Loucy (cell line): ENCODE measurements at regions not wholly inside any gene's neighbourhood (a gene's known extent, or its start where the extent isn't known, plus 50 kb on each side); places are given as distances from the start of the nearest gene placed in this dataset.

Source experiments
- H2AFZ ChIP-seq: fragments of 200-600 bp; sonication (generic); 2 replicates; pipeline ENCODE4 v1.6.0; 2016; ENCODE audit warnings: antibody characterized with exemption, mild to moderate bottlenecking, low read length, moderate library complexity
- H3F3A ChIP-seq: fragments of 200-600 bp; 2 replicates; pipeline ENCODE4 v1.6.0; 2016; ENCODE audit warnings: antibody characterized with exemption, low read depth, mild to moderate bottlenecking
- H3K27me3 ChIP-seq: fragments of 200-600 bp; sonication (generic); 2 replicates; pipeline ENCODE4 v1.6.1; 2014; ENCODE audit warnings: low read length, mild to moderate bottlenecking; ENCODE audit not compliant: insufficient read depth, poor library complexity, severe bottlenecking
- H3K36me3 ChIP-seq: fragments of 200-600 bp; sonication (generic); 2 replicates; pipeline ENCODE4 v1.6.1; 2016; ENCODE audit warnings: low read length; ENCODE audit not compliant: insufficient read depth
- H3K4me1 ChIP-seq: fragments of 200-600 bp; sonication (generic); 2 replicates; pipeline ENCODE4 v1.5.1; 2014; ENCODE audit warnings: low read length, mild to moderate bottlenecking; ENCODE audit not compliant: insufficient read depth, poor library complexity, severe bottlenecking
- H3K4me2 ChIP-seq: fragments of 200-600 bp; sonication (generic); 2 replicates; pipeline ENCODE4 v1.6.0; 2014; ENCODE audit warnings: antibody characterized with exemption, low read length, low read depth, mild to moderate bottlenecking; ENCODE audit not compliant: poor library complexity, severe bottlenecking
- H3K4me3 ChIP-seq: fragments of 200-600 bp; sonication (generic); 2 replicates; pipeline ENCODE4 v1.5.1; 2014; ENCODE audit warnings: low read length, mild to moderate bottlenecking, mixed read lengths; ENCODE audit not compliant: poor library complexity, severe bottlenecking
- H3K79me2 ChIP-seq: fragments of 200-600 bp; sonication (generic); 2 replicates; pipeline ENCODE4 v1.6.1; 2014; ENCODE audit warnings: low read length; ENCODE audit not compliant: insufficient read depth
- H3K9ac ChIP-seq: fragments of 200-600 bp; sonication (generic); 2 replicates; pipeline ENCODE4 v1.6.0; 2014; ENCODE audit warnings: mild to moderate bottlenecking, low read depth, low read length, moderate library complexity; ENCODE audit not compliant: poor library complexity, severe bottlenecking
- H3K9me2 ChIP-seq: fragments of 200-600 bp; sonication (generic); replicated peaks from 2 replicates; pipeline ENCODE4 v1.6.1; 2016; ENCODE audit warnings: low read depth, low read length, mixed read lengths
- H3K9me3 ChIP-seq: fragments of 200-600 bp; sonication (generic); 2 replicates; pipeline ENCODE4 v1.6.1; 2014; ENCODE audit warnings: mild to moderate bottlenecking, antibody characterized with exemption, low read length, low read depth; ENCODE audit not compliant: insufficient read depth
- H4K20me1 ChIP-seq: fragments of 200-600 bp; sonication (generic); 2 replicates; pipeline ENCODE4 v1.6.0; 2014; ENCODE audit warnings: antibody characterized with exemption, low read length, mild to moderate bottlenecking; ENCODE audit not compliant: insufficient read depth, poor library complexity, severe bottlenecking
- EZH2phosphoT487 ChIP-seq: fragments of 200-600 bp; IDR thresholded peaks from 2 replicates; pipeline ENCODE4 v1.6.1; 2018; ENCODE audit warnings: antibody characterized with exemption, mild to moderate bottlenecking, moderate library complexity, borderline replicate concordance
- TF ChIP-seq, protein P1 (sequence below): fragments of 200-600 bp; sonication (generic); conservative IDR thresholded peaks from 2 replicates; pipeline ENCODE4 v1.5.1; 2014; ENCODE audit warnings: mild to moderate bottlenecking, antibody characterized with exemption, low read length

DNA sequence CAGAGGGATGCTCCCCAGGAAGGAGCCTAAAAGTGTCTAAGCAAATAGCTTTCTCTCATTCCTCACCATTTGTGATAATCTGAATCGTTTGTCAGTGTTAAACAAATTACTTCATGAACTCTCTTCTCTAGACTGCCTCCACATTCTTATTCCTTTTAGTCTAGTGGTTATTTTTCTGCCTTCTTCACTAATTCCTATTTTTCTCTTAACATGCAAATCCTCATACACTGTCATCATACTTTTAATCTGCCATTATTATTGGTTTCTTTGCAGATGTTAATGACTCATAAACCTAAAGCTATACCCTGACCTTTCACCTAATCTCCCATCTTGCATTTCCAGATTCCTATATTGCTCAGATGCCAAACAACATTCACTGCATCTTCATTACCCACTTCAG, 428.9 kb downstream of the EFNA5 start:
- Histone ChIP-seq H3K9me3 (no peaks in the 10 kb centered on the region), H3K79me2 (no peaks in the 10 kb centered on the region), H3K9ac (no peak overlapping the region), H3K36me3 (no peaks in the 10 kb centered on the region), H4K20me1 (no peaks in the 10 kb centered on the region), H3K4me3 (no peak overlapping the region), H3K4me2 (no peak overlapping the region), H3K4me1 (no peaks in the 10 kb centered on the region), H2AFZ (no peak overlapping the region), H3F3A (no peaks in the 10 kb centered on the region), H3K9me2 (no peaks in the 10 kb centered on the region), H3K27me3 (no peaks in the 10 kb centered on the region)
- no peak for TF ChIP-seq EZH2phosphoT487
- TF ChIP-seq, protein P1, sequence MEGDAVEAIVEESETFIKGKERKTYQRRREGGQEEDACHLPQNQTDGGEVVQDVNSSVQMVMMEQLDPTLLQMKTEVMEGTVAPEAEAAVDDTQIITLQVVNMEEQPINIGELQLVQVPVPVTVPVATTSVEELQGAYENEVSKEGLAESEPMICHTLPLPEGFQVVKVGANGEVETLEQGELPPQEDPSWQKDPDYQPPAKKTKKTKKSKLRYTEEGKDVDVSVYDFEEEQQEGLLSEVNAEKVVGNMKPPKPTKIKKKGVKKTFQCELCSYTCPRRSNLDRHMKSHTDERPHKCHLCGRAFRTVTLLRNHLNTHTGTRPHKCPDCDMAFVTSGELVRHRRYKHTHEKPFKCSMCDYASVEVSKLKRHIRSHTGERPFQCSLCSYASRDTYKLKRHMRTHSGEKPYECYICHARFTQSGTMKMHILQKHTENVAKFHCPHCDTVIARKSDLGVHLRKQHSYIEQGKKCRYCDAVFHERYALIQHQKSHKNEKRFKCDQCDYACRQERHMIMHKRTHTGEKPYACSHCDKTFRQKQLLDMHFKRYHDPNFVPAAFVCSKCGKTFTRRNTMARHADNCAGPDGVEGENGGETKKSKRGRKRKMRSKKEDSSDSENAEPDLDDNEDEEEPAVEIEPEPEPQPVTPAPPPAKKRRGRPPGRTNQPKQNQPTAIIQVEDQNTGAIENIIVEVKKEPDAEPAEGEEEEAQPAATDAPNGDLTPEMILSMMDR, result no peak

DNA sequence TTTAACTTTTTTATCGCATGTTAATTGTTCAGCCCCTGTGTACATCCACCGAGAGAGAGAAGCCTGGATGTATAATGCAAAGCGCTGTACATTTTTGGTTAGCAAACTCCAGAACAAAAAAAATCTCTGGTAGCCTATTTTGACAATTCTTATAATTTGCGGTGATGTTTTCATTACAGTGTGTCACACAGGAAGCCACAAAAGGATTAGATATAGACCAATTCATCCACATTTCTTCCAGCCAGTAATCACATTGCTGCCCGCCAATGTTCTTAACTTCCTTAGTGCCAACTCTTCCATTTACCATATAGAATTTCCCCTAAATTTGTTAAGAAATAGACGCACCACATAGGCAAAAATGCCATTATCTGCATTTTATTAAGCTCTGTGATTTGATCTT, 435.6 kb downstream of the EFNA5 start:
- H3K27me3 ChIP-seq, result no peaks in the 10 kb centered on the region
- no peak for TF ChIP-seq EZH2phosphoT487
- TF ChIP-seq, protein P1, result no peak
- H3K9ac ChIP-seq, result no peak overlapping the region
- no peak overlapping the region for H3K4me3 ChIP-seq
- H3K79me2 ChIP-seq, result no peaks in the 10 kb centered on the region
- no peaks in the 10 kb centered on the region for H4K20me1 ChIP-seq
- no peaks in the 10 kb centered on the region for H3K9me3 ChIP-seq
- H3K36me3 ChIP-seq, result no peaks in the 10 kb centered on the region
- no peak overlapping the region for H2AFZ ChIP-seq
- peaks cover 7% of the 10 kb centered on the region for H3K4me1 ChIP-seq
- H3K9me2 ChIP-seq, result no peaks in the 10 kb centered on the region
- H3K4me2 ChIP-seq, result no peak overlapping the region
- H3F3A ChIP-seq, result no peaks in the 10 kb centered on the region

DNA sequence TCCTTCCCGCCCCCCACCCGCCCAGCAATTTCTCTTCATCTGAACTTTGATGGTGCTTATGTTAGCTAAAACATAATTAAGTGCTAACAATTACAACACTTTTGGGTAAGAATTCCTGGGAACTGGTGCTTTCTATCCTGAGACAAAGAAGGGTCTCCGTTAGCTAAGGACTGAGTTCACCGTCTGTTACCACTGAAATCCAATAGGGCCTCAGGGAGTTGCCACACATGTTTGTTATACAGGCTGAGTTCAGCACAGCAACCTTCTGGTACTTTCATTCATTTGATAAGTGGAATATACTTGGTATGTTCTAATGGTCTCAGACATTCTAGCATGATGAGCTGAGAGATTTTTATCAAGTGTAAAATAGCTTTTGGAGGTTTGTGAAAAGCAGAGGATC, 437.9 kb downstream of the EFNA5 start:
- Histone ChIP-seq H3K4me2 (no peak overlapping the region), H3K27me3 (no peaks in the 10 kb centered on the region), H3F3A (no peaks in the 10 kb centered on the region), H4K20me1 (no peaks in the 10 kb centered on the region), H2AFZ (no peak overlapping the region), H3K4me1 (peaks cover 7% of the 10 kb centered on the region), H3K9me3 (no peaks in the 10 kb centered on the region), H3K9ac (no peak overlapping the region), H3K79me2 (no peaks in the 10 kb centered on the region), H3K36me3 (no peaks in the 10 kb centered on the region), H3K4me3 (no peak overlapping the region), H3K9me2 (no peaks in the 10 kb centered on the region)
- no peak for TF ChIP-seq EZH2phosphoT487
- TF ChIP-seq, protein P1, result no peak
